NCI-H2029 treated with DMSO at 0.1 percent for 48 hours (cell line): ENCODE measurements at regions not wholly inside any gene's neighbourhood (a gene's known extent, or its start where the extent isn't known, plus 50 kb on each side); places are given as distances from the start of the nearest gene placed in this dataset.

Source experiments
- DNase-seq: peaks from one replicate; lab custom pipeline; 2025; lab: John Stamatoyannopoulos, UW

GRCh38 chr2:150542692-150543091 lies 55.2 kb upstream of the RND3 start:
- DNase-seq: no peak

GRCh38 chr2:150542172-150542571 lies 54.7 kb upstream of the RND3 start:
- no peak for DNase-seq

GRCh38 chr2:150538651-150539201 lies 51.3 kb upstream of the RND3 start:
- no peak for DNase-seq
